Lower leg skin (tissue), 4 donors: ENCODE measurements at regions not wholly inside any gene's neighbourhood (a gene's known extent, or its start where the extent isn't known, plus 50 kb on each side); places are given as distances from the start of the nearest gene placed in this dataset.
A peak's percentile ranks its signal among the peaks of the same experiment; 100 is the strongest.

Experiments used
- DNase-seq, 2 donors: peaks; one replicate each; pipeline ENCODE4 v3.0.0-alpha.2; 2019; ENCODE audit warnings: low spot score in 2 of 2
- H3K4me3 ChIP-seq: fragments of 200-600 bp; sonication (generic); 2 replicates; pipeline ENCODE4 v1.5.1; 2017; ENCODE audit warnings: mild to moderate bottlenecking, low read depth; ENCODE audit not compliant: poor library complexity, severe bottlenecking
- POLR2A ChIP-seq, 2 donors: fragments of 450-650 bp; IDR thresholded peaks; one replicate each; pipeline ENCODE4 v1.6.1; 2016 to 2017; ENCODE audit warnings: antibody characterized with exemption in 2 of 2, mild to moderate bottlenecking in 1 of 2, moderate library complexity in 1 of 2
- WGBS, 2 donors: methylation state at CpG; one replicate each; pipeline ENCODE4 v1.1.5; 2018; 5-methylcytosine and 5-hydroxymethylcytosine counted together
- intact Hi-C: fragments of 100-400 bp; cut with DNase I; formaldehyde crosslinking; loops from one replicate; pipeline ENCODE4 v1.15.0; 2023; ENCODE audit warnings: low total_unique reads
- TF ChIP-seq, protein P1 (sequence below), 3 donors: fragments of 450-650 bp; IDR thresholded peaks; one replicate each; pipeline ENCODE4 v1.5.1; 2016; ENCODE audit warnings: antibody characterized with exemption in 3 of 3, mild to moderate bottlenecking in 3 of 3, moderate library complexity in 2 of 3

DNA sequence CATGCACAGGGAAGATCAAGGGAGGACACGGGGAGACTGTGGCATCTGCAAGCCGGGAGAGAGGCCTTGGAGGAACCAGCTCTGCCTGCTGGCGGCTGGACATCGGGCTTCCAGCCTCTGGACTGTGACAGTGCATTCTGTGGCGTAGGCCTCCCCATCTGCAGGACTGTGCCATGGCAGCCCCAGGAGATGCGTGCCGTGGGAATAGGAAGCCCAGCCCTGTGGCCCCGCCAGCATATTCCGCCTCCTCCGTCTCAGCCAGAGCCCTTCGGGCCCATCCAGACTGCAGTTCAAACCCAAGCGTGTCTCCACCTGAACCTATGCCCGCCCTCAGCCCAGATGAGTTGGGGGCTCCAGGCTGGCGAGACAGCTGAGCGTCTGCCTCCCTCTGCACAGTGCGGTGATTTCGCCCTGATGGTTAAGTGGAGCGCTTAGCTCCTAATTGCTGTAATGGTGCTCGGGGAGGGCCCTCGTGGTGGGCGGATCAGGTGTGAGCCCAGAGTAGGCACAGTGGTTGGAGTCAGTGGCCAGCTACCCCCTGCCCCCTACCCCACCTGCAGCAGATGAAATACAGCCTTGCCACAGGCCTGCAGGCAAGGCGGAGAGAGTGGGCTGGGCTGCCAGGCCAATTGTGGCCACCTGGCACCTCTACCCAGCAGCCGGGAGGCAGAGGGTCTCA lies 133.9 kb downstream of the HMX1 start:
- WGBS, 2 donors: 84 to 87% methylated on average over 23 of the region's 23 CpGs
- intact Hi-C loops: no loop called here

DNA sequence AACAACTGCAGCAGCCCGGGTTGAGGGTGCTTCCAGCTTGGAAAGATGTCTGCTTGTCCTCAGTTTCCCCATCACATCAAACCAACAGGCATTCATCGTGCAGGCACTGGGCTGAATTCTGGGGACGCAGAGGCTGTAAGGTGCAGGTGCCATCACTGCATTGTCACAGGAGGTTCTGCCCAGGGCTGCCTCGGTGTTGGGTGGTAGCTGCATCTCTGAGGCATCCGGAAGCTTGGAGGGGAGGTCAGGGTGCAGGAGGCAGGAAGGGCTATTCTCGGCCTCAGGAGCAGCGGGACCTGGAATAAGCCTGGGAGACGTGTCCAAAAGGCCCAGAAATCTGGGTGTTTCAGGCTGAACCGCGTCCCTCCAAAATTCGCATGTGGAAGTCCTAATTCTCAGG lies 134.6 kb downstream of the HMX1 start:
- no peak overlapping the region for H3K4me3 ChIP-seq
- TF ChIP-seq, protein P1, sequence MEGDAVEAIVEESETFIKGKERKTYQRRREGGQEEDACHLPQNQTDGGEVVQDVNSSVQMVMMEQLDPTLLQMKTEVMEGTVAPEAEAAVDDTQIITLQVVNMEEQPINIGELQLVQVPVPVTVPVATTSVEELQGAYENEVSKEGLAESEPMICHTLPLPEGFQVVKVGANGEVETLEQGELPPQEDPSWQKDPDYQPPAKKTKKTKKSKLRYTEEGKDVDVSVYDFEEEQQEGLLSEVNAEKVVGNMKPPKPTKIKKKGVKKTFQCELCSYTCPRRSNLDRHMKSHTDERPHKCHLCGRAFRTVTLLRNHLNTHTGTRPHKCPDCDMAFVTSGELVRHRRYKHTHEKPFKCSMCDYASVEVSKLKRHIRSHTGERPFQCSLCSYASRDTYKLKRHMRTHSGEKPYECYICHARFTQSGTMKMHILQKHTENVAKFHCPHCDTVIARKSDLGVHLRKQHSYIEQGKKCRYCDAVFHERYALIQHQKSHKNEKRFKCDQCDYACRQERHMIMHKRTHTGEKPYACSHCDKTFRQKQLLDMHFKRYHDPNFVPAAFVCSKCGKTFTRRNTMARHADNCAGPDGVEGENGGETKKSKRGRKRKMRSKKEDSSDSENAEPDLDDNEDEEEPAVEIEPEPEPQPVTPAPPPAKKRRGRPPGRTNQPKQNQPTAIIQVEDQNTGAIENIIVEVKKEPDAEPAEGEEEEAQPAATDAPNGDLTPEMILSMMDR (IDR thresholded peaks at IDR 0.05): no peak
- no peak for TF ChIP-seq POLR2A (IDR thresholded peaks at IDR 0.05)
- intact Hi-C loops: no loop called here
- 88 to 89% methylated on average over 11 of the region's 11 CpGs for WGBS, 2 donors
- DNase-seq: no peak

More for the DNA sequence above, 133.9 kb downstream of the HMX1 start:
- DNase-seq: no peak
- TF ChIP-seq, protein P1 (IDR thresholded peaks at IDR 0.05): no peak
- TF ChIP-seq POLR2A (IDR thresholded peaks at IDR 0.05): no peak
- H3K4me3 ChIP-seq: no peak overlapping the region

DNA sequence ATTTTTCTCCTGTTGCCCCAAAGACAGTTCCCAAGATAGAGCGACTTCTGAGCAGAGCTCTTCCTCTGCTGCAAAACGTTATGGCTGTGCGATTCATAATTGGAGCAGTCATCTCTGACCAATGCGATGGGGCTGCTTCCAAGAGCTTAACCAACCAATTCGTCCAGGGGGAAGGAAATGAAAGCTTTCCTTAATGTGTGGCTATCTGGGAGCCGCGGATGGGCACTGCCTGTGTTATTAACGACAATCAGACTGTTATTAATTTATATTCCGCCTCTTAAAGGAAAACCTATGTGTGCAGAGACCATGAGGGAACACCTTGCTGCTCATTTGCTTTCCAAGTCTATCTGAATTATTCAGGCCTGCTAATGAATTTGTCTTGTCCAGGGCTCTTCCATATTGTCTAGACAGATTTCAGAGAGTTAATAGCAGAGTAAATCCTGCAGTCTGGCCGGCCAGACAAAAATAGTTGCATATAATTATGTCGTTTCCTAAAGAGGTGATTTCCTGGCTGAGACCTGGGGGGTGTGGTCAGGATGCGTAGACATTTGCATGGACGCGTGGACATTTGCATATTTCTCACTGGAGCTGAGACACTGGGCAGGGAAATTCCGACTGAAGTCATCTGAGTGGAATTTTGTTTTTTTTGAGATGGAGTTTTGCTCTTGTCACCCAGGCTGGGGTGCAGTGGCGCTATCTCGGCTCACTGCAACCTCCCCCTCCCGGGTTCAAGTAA lies 135.4 kb downstream of the HMX1 start:
- no peak overlapping the region for H3K4me3 ChIP-seq
- TF ChIP-seq POLR2A (IDR thresholded peaks at IDR 0.05): no peak
- TF ChIP-seq, protein P1 (IDR thresholded peaks at IDR 0.05): no peak
- 55 to 57% methylated on average over 18 of the region's 18 CpGs for WGBS, 2 donors
- DNase-seq: no peak
- intact Hi-C loops: no loop called here

DNA sequence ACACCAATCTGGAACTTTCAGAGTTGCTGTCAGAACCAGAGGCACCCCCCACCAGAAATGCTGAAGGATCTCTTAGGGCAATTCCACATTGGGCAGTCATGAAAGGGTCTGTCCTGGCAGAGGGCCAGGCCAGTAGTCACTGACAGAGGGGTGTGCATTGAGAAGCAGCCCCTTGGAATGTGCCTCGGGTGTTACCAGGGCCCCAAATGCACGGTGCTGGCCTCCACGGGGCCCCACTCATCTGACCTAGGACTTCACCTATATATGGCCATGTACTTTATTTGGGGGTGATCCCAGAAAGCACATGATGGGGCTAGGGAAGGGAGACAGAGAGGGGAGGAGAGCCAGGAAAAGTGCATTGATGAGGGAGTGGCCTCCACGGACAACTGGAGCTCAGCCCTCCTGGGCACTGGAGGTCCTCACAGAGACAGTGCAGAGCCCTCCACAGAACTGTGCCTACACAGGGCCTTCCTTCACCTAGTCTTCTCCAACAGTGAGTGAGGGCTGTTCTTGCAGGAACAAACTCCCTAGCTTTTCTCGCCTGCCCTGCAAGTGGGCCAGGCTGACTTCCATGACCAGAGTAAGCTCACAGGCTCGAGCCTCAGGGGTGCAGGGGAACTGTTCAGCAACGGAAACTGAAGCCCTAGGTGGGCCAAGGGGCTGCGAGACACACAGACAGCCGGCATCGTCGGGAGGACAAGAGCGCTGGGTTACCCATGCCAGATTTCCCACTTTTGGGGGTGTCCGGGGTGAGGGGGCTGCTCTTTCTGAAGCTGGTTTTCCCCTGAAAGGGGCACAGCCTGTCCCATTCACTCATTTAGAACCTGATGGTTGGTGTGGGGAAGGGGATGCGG lies 136.2 kb downstream of the HMX1 start:
- TF ChIP-seq, protein P1 (IDR thresholded peaks at IDR 0.05): no peak
- no peak for TF ChIP-seq POLR2A (IDR thresholded peaks at IDR 0.05)
- H3K4me3 ChIP-seq: no peak overlapping the region
- peak in 1 of 2 donors; percentile 79 for DNase-seq
- intact Hi-C loops: no loop called here
- WGBS, 2 donors: 75 to 79% methylated on average over 14 of the region's 14 CpGs

DNA sequence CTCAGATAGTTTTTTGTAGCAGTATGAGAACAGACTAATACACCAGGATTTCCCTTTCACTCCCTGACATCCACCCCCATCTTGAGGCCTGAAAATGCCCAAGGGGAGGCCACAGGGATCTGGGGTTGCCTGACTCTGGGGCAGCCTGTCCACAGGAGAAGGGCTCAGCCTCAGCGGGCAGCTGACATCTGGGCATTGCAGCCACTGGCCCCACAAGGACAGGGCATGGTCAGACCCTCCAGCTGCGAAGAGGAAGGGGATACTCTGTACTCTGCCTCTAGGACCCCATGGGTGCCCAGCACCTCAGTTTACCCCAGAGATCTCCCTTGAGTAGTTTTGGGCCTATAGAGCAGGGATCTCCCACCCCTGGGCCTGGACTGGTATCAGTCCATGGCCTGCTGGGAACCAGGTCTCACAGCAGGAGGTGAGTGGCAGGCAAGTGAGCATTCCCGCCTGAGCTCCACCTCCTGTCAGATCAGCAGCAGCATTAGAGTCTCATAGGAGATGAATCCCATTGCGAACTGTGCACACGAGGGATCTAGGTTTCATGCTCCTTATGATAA lies 138.9 kb downstream of the HMX1 start:
- 88 to 91% methylated on average over 5 of the region's 5 CpGs for WGBS, 2 donors
- TF ChIP-seq, protein P1 (IDR thresholded peaks at IDR 0.05): no peak
- no peak for TF ChIP-seq POLR2A (IDR thresholded peaks at IDR 0.05)
- H3K4me3 ChIP-seq: no peak overlapping the region
- intact Hi-C loops: no loop called here
- DNase-seq: peak in 1 of 2 donors; percentile 52
